ENCODE measurements at regions not wholly inside any gene's neighbourhood (a gene's known extent, or its start where the extent isn't known, plus 50 kb on each side); places are given as distances from the start of the nearest gene placed in this dataset.

GRCh38 chr5:3736466-3736865 is 140.8 kb downstream of the IRX1 start:
- no peak for DNase-seq (ENCODE audit: low read depth)

- DNase-seq (ENCODE audit: low read depth), result no peak
These were observed 141.3 kb downstream of the IRX1 start for GRCh38 chr5:3736926-3737325.

GRCh38 chr5:3738919-3739318 is 143.3 kb downstream of the IRX1 start:
- no peak for DNase-seq (ENCODE audit: low read depth)

GRCh38 chr5:3740546-3741373 is 145.1 kb downstream of the IRX1 start:
- no peak for DNase-seq (ENCODE audit: low read depth)

- DNase-seq (ENCODE audit: low read depth), result no peak
These were observed 145.7 kb downstream of the IRX1 start for GRCh38 chr5:3741374-3741770.

GRCh38 chr5:3742750-3743149 is 147.1 kb downstream of the IRX1 start:
- no peak for DNase-seq (ENCODE audit: low read depth)

GRCh38 chr5:3751846-3752245 is 156.2 kb downstream of the IRX1 start:
- DNase-seq (ENCODE audit: low read depth), result no peak

- no peak for DNase-seq (ENCODE audit: low read depth)
These were observed 182.4 kb downstream of the IRX1 start for GRCh38 chr5:3778000-3778550.

GRCh38 chr5:3778945-3779344 is 183.3 kb downstream of the IRX1 start:
- DNase-seq (ENCODE audit: low read depth), result no peak

- no peak for DNase-seq (ENCODE audit: low read depth)
These were observed 184.6 kb downstream of the IRX1 start for GRCh38 chr5:3780278-3780677.

- no peak for DNase-seq (ENCODE audit: low read depth)
These were observed 185.3 kb downstream of the IRX1 start for GRCh38 chr5:3780907-3781306.

- no peak for DNase-seq (ENCODE audit: low read depth)
These were observed 189.2 kb downstream of the IRX1 start for GRCh38 chr5:3784854-3785253.

GRCh38 chr5:3786165-3786564 is 190.5 kb downstream of the IRX1 start:
- no peak for DNase-seq (ENCODE audit: low read depth)

GRCh38 chr5:3786891-3787430 is 191.3 kb downstream of the IRX1 start:
- no peak for DNase-seq (ENCODE audit: low read depth)

- no peak for DNase-seq (ENCODE audit: low read depth)
These were observed 192.0 kb downstream of the IRX1 start for GRCh38 chr5:3787604-3788003.

- no peak for DNase-seq (ENCODE audit: low read depth)
These were observed 194.0 kb downstream of the IRX1 start for GRCh38 chr5:3789519-3790193.

- no peak for DNase-seq (ENCODE audit: low read depth)
These were observed 197.5 kb downstream of the IRX1 start for GRCh38 chr5:3793162-3793561.

- no peak for DNase-seq (ENCODE audit: low read depth)
These were observed 199.0 kb downstream of the IRX1 start for GRCh38 chr5:3794611-3795010.

- no peak for DNase-seq (ENCODE audit: low read depth)
These were observed 201.1 kb downstream of the IRX1 start for GRCh38 chr5:3796736-3797135.

GRCh38 chr5:3801967-3802366 is 206.3 kb downstream of the IRX1 start:
- no peak for DNase-seq (ENCODE audit: low read depth)

GRCh38 chr5:3809455-3809854 is 213.8 kb downstream of the IRX1 start:
- DNase-seq (ENCODE audit: low read depth), result no peak

GRCh38 chr5:3811116-3811515 is 215.5 kb downstream of the IRX1 start:
- no peak for DNase-seq (ENCODE audit: low read depth)

- no peak for DNase-seq (ENCODE audit: low read depth)
These were observed 223.0 kb downstream of the IRX1 start for GRCh38 chr5:3818624-3819023.
